HG02623 (cell line): ENCODE measurements at regions not wholly inside any gene's neighbourhood (a gene's known extent, or its start where the extent isn't known, plus 50 kb on each side); places are given as distances from the start of the nearest gene placed in this dataset.

Source experiments
- ATAC-seq: cut with Tn5 transposase; IDR thresholded peaks from one replicate; pipeline ENCODE4 v1.9.1; 2021; ENCODE audit warnings: moderate library complexity; ENCODE audit not compliant: unreplicated experiment

GRCh38 chr20:4601630-4602296 lies 84.5 kb upstream of the PRNP start:
- ATAC-seq: no peak

- no peak for ATAC-seq
Measured at GRCh38 chr20:4600308-4601014, 85.8 kb upstream of the PRNP start.

GRCh38 chr20:4597215-4597614 lies 89.0 kb upstream of the PRNP start:
- ATAC-seq: no peak

GRCh38 chr20:4593149-4593525 lies 93.1 kb upstream of the PRNP start:
- ATAC-seq: no peak

GRCh38 chr20:4592316-4593148 lies 93.7 kb upstream of the PRNP start:
- ATAC-seq: no peak

GRCh38 chr20:4591975-4592315 lies 94.3 kb upstream of the PRNP start:
- ATAC-seq: no peak

GRCh38 chr20:4585758-4586157 lies 100.5 kb upstream of the PRNP start:
- ATAC-seq: no peak

GRCh38 chr20:4585104-4585753 lies 101.0 kb upstream of the PRNP start:
- no peak for ATAC-seq

- ATAC-seq: no peak
Measured at GRCh38 chr20:4584510-4584909, 101.7 kb upstream of the PRNP start.

GRCh38 chr20:4581838-4582237 lies 104.4 kb upstream of the PRNP start:
- no peak for ATAC-seq

GRCh38 chr20:4578375-4578774 lies 107.9 kb upstream of the PRNP start:
- ATAC-seq: no peak

- ATAC-seq: no peak
Measured at GRCh38 chr20:4574356-4574690, 111.9 kb upstream of the PRNP start.

- ATAC-seq: no peak
Measured at GRCh38 chr20:4573564-4574355, 112.5 kb upstream of the PRNP start.

GRCh38 chr20:4571759-4572531 lies 114.3 kb upstream of the PRNP start:
- ATAC-seq: no peak

GRCh38 chr20:4569865-4570264 lies 116.4 kb upstream of the PRNP start:
- no peak for ATAC-seq

- ATAC-seq: no peak
Measured at GRCh38 chr20:4569092-4569491, 117.2 kb upstream of the PRNP start.

- ATAC-seq: no peak
Measured at GRCh38 chr20:4568361-4568959, 117.8 kb upstream of the PRNP start.

GRCh38 chr20:4567170-4567569 lies 119.1 kb upstream of the PRNP start:
- ATAC-seq: no peak

GRCh38 chr20:4563534-4563933 lies 122.7 kb upstream of the PRNP start:
- ATAC-seq: no peak

GRCh38 chr20:4563031-4563430 lies 123.2 kb upstream of the PRNP start:
- no peak for ATAC-seq
